Neural cell (in vitro differentiated cells): ENCODE measurements at regions not wholly inside any gene's neighbourhood (a gene's known extent, or its start where the extent isn't known, plus 50 kb on each side); places are given as distances from the start of the nearest gene placed in this dataset.
A peak's percentile ranks its signal among the peaks of the same experiment; 100 is the strongest.

ENCODE experiments used
- H2AFZ ChIP-seq: fragments of 200-600, 300-800 bp; sonication (generic), shearing (Covaris generic); 2 replicates; pipeline ENCODE4 v1.6.0; 2014; ENCODE audit warnings: low read depth, mild to moderate bottlenecking, antibody characterized with exemption, low read length, moderate library complexity
- H3F3A ChIP-seq: fragments of 200-600 bp; shearing (Covaris generic); 2 replicates; pipeline ENCODE4 v1.6.1; 2016; ENCODE audit warnings: mild to moderate bottlenecking, moderate library complexity, mixed read lengths, antibody characterized with exemption, low read length; ENCODE audit not compliant: insufficient read depth, poor library complexity, severe bottlenecking
- H3K27ac ChIP-seq: fragments of 200-600, 300-800 bp; sonication (generic), shearing (Covaris generic); 2 replicates; pipeline ENCODE4 v1.5.1; 2014; ENCODE audit warnings: mild to moderate bottlenecking, low read length, moderate library complexity
- H3K27me3 ChIP-seq: fragments of 300-800, 200-600 bp; sonication (generic), shearing (Covaris generic); 2 replicates; pipeline ENCODE4 v1.6.0; 2014; ENCODE audit warnings: mild to moderate bottlenecking, low read depth, low read length, moderate library complexity; ENCODE audit not compliant: insufficient read depth
- H3K36me3 ChIP-seq: fragments of 300-800, 200-600 bp; sonication (generic), shearing (Covaris generic); 2 replicates; pipeline ENCODE4 v1.5.1; 2014; ENCODE audit warnings: mild to moderate bottlenecking, antibody characterized with exemption, low read length, moderate library complexity; ENCODE audit not compliant: insufficient read depth
- H3K4me2 ChIP-seq: fragments of 300-800, 200-600 bp; sonication (generic), shearing (Covaris generic); 2 replicates; pipeline ENCODE4 v1.6.0; 2014; ENCODE audit warnings: mild to moderate bottlenecking, low read length
- H3K4me3 ChIP-seq: fragments of 300-800, 200-600 bp; sonication (generic), shearing (Covaris generic); 2 replicates; pipeline ENCODE4 v1.5.1; 2014; ENCODE audit warnings: mild to moderate bottlenecking, low read length, moderate library complexity
- H3K79me2 ChIP-seq: fragments of 200-600 bp; shearing (Covaris generic); replicated peaks from 2 replicates; pipeline ENCODE4 v1.6.0; 2014; ENCODE audit warnings: mild to moderate bottlenecking, low read length, moderate library complexity; ENCODE audit not compliant: insufficient read depth
- H3K9ac ChIP-seq: fragments of 300-800, 200-600 bp; sonication (generic), shearing (Covaris generic); 2 replicates; pipeline ENCODE4 v1.6.1; 2016; ENCODE audit warnings: mild to moderate bottlenecking, low read length, mixed read lengths
- H3K9me2 ChIP-seq: fragments of 200-600 bp; shearing (Covaris generic); 2 replicates; pipeline ENCODE4 v1.6.1; 2016; ENCODE audit warnings: mild to moderate bottlenecking, low read length, mixed read lengths; ENCODE audit not compliant: insufficient read depth
- H3K9me3 ChIP-seq: fragments of 200-600, 300-800 bp; sonication (generic), shearing (Covaris generic); 2 replicates; pipeline ENCODE4 v1.6.1; 2016; ENCODE audit warnings: mild to moderate bottlenecking, mixed run types, low read length, moderate library complexity, mixed read lengths
- H4K20me1 ChIP-seq: fragments of 200-600 bp; shearing (Covaris generic); 2 replicates; pipeline ENCODE4 v1.6.1; 2016; ENCODE audit warnings: mild to moderate bottlenecking, mixed run types; ENCODE audit not compliant: insufficient read depth
- CTCF ChIP-seq: fragments of 450-650 bp; IDR thresholded peaks from 2 replicates; pipeline ENCODE4 v1.5.1; 2014; ENCODE audit warnings: antibody characterized with exemption, mild to moderate bottlenecking, moderate library complexity; ENCODE audit not compliant: poor library complexity, severe bottlenecking
- EP300 ChIP-seq: fragments of 450-650 bp; conservative IDR thresholded peaks from 2 replicates; pipeline ENCODE4 v1.6.1; 2014; ENCODE audit warnings: antibody characterized with exemption, mild to moderate bottlenecking, moderate library complexity; ENCODE audit not compliant: poor library complexity, severe bottlenecking
- EZH2 ChIP-seq: fragments of 200-600, 300-800 bp; shearing (Covaris generic), sonication (generic); IDR thresholded peaks from 2 replicates; pipeline ENCODE4 v1.6.1; 2014; ENCODE audit warnings: antibody characterized with exemption, low read length, borderline replicate concordance, mild to moderate bottlenecking; ENCODE audit not compliant: insufficient read depth, poor library complexity, severe bottlenecking
- MXI1 ChIP-seq: fragments of 450-650 bp; conservative IDR thresholded peaks from 2 replicates; pipeline ENCODE4 v1.6.1; 2014; ENCODE audit warnings: antibody characterized with exemption, mild to moderate bottlenecking; ENCODE audit not compliant: poor library complexity, severe bottlenecking
- POLR2AphosphoS5 ChIP-seq: IDR thresholded peaks from 2 replicates; pipeline ENCODE4 v1.6.1; 2012
- RAD21 ChIP-seq: fragments of 450-650 bp; conservative IDR thresholded peaks from 2 replicates; pipeline ENCODE4 v1.6.1; 2014; ENCODE audit warnings: antibody characterized with exemption, mild to moderate bottlenecking, moderate library complexity
- REST ChIP-seq: IDR thresholded peaks from 2 replicates; pipeline ENCODE4 v1.6.1; 2012; ENCODE audit warnings: borderline replicate concordance
- SMC3 ChIP-seq: fragments of 450-650 bp; conservative IDR thresholded peaks from 2 replicates; pipeline ENCODE4 v1.6.1; 2014; ENCODE audit warnings: antibody characterized with exemption, mild to moderate bottlenecking, moderate library complexity; ENCODE audit not compliant: poor library complexity
- TAF1 ChIP-seq: IDR thresholded peaks from 2 replicates; pipeline ENCODE4 v1.6.1; 2012; ENCODE audit warnings: low read depth

DNA sequence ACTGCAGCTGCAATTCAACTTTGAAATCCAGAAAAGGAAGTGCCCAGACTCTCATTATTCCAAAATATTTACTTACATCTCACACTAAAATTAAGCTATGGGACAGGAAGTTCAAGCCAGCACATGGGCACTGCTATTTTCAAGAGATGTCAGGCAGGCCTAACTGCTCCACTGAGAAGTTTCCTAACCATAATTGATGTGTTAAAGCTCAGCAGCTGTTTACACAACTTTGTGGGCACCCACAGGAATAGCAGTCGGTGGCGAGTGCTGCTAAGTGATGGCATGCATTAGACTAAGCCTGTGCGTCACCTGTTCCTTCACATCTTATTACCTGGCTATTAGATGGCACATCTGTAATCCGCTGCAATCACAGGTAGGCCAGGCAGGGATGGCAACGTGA is 303.3 kb upstream of the DAB1 start:
- Histone ChIP-seq H3K9ac (no peak overlapping the region), H3K9me2 (no peaks in the 10 kb centered on the region), H2AFZ (no peak overlapping the region), H3K4me3 (no peak overlapping the region), H3K27me3 (no peaks in the 10 kb centered on the region), H3F3A (no peaks in the 10 kb centered on the region), H3K9me3 (no peaks in the 10 kb centered on the region), H3K27ac (no peak overlapping the region), H4K20me1 (no peaks in the 10 kb centered on the region), H3K79me2 (no peaks in the 10 kb centered on the region), H3K4me2 (no peak overlapping the region), H3K36me3 (no peaks in the 10 kb centered on the region)
- TF ChIP-seq POLR2AphosphoS5 (peak; percentile 7), TAF1 (no peak)

DNA sequence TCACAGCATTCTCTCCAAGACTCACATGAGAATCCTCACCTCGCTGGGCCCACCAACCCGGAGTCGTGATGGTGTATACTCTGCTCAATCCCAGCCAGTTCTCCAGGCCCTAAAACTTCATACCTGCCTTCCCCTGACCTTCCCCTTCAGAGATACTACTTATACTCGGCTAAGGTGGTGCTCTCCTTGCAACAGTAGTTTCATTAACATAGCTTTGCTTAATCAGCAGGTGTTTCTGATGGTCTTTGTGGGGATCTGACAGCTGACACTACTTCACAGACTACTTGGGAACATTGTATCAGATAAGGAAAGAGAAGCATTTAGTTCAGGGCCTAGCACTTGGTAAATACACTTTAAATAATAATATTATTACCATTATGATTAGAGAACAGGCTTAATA is 301.5 kb upstream of the DAB1 start:
- H3K4me3 ChIP-seq, result no peak overlapping the region
- TF ChIP-seq EZH2 (no peak), REST (no peak), SMC3 (no peak), EP300 (no peak), CTCF (no peak), RAD21 (no peak), POLR2AphosphoS5 (no peak), MXI1 (no peak)
- H3K36me3 ChIP-seq, result no peaks in the 10 kb centered on the region
- no peaks in the 10 kb centered on the region for H3K27me3 ChIP-seq
- H3K4me2 ChIP-seq, result no peak overlapping the region
- H3K9me2 ChIP-seq, result no peaks in the 10 kb centered on the region
- no peaks in the 10 kb centered on the region for H4K20me1 ChIP-seq
- H2AFZ ChIP-seq, result no peak overlapping the region
- no peaks in the 10 kb centered on the region for H3F3A ChIP-seq
- H3K79me2 ChIP-seq, result no peaks in the 10 kb centered on the region
- no peak overlapping the region for H3K27ac ChIP-seq
- no peak overlapping the region for H3K9ac ChIP-seq
- H3K9me3 ChIP-seq, result no peaks in the 10 kb centered on the region

GRCh38 chr1:57724535-57724934 is 300.7 kb upstream of the DAB1 start:
- Histone ChIP-seq H2AFZ (no peak overlapping the region), H4K20me1 (no peaks in the 10 kb centered on the region), H3K4me3 (no peak overlapping the region), H3K9ac (no peak overlapping the region), H3K4me2 (no peak overlapping the region), H3K79me2 (no peaks in the 10 kb centered on the region), H3K27me3 (no peaks in the 10 kb centered on the region), H3F3A (no peaks in the 10 kb centered on the region), H3K9me2 (no peaks in the 10 kb centered on the region), H3K9me3 (no peaks in the 10 kb centered on the region), H3K27ac (no peak overlapping the region), H3K36me3 (no peaks in the 10 kb centered on the region)
- no peak for TF ChIP-seq RAD21
- no peak for TF ChIP-seq CTCF
- TF ChIP-seq SMC3, result no peak
- TF ChIP-seq REST, result no peak
- TF ChIP-seq TAF1, result no peak
- no peak for TF ChIP-seq EZH2
- no peak for TF ChIP-seq POLR2AphosphoS5
- TF ChIP-seq EP300, result no peak
- no peak for TF ChIP-seq MXI1
